DND-41 (cell line): ENCODE measurements at regions not wholly inside any gene's neighbourhood (a gene's known extent, or its start where the extent isn't known, plus 50 kb on each side); places are given as distances from the start of the nearest gene placed in this dataset.
"Not testable (repeated sequence)": the region's sequence is repeated elsewhere in the genome, so short reads cannot be mapped to it uniquely, and the experiment has no call there.

Source experiments
- ATAC-seq: fragments of 200-7000 bp; cut with Tn5 transposase; 3 replicates; pipeline ENCODE4 v1.9.1; 2021; ENCODE audit warnings: low read depth; ENCODE audit not compliant: insufficient read depth
- DNase-seq: peaks from one replicate; pipeline ENCODE4 v3.0.0-alpha.2; 2020
- H2AFZ ChIP-seq: 2 replicates; pipeline ENCODE4 v1.6.0; 2012; ENCODE audit warnings: low read depth, low read length
- H3K27ac ChIP-seq: 2 replicates; pipeline ENCODE4 v1.5.1; 2012; ENCODE audit warnings: low read length, inconsistent platforms
- H3K27me3 ChIP-seq: fragments of 200-600 bp; sonication (generic); 2 replicates; pipeline ENCODE4 v1.6.0; 2012; ENCODE audit warnings: low read length, mild to moderate bottlenecking, inconsistent platforms; ENCODE audit not compliant: insufficient read depth, poor library complexity
- H3K36me3 ChIP-seq: 2 replicates; pipeline ENCODE4 v1.5.1; 2012; ENCODE audit warnings: low read length, inconsistent platforms; ENCODE audit not compliant: insufficient read depth
- H3K4me1 ChIP-seq: 2 replicates; pipeline ENCODE4 v1.5.1; 2012; ENCODE audit warnings: mild to moderate bottlenecking, low read length; ENCODE audit not compliant: insufficient read depth
- H3K4me2 ChIP-seq: 2 replicates; pipeline ENCODE4 v1.6.0; 2012; ENCODE audit warnings: mild to moderate bottlenecking, moderate library complexity, low read length, inconsistent platforms; ENCODE audit not compliant: insufficient read depth
- H3K4me3 ChIP-seq, 2 experiments: fragments of 200-600 bp in 1 of 2; shearing (Covaris generic) in 1 of 2; 2 replicates each; pipeline ENCODE4 v1.5.1; 2012 to 2016; ENCODE audit warnings: inconsistent platforms in 2 of 2, low read length in 2 of 2, mild to moderate bottlenecking in 2 of 2, low read depth in 1 of 2, moderate library complexity in 1 of 2
- H3K79me2 ChIP-seq: 2 replicates; pipeline ENCODE4 v1.6.0; 2012; ENCODE audit warnings: low read length, inconsistent platforms; ENCODE audit not compliant: insufficient read depth
- H3K9ac ChIP-seq: 2 replicates; pipeline ENCODE4 v1.6.0; 2012; ENCODE audit warnings: low read depth, mild to moderate bottlenecking, inconsistent platforms, low read length, moderate library complexity
- H3K9me3 ChIP-seq: 2 replicates; pipeline ENCODE4 v1.5.1; 2012; ENCODE audit warnings: low read length, moderate library complexity, mild to moderate bottlenecking, inconsistent platforms; ENCODE audit not compliant: insufficient read depth, severe bottlenecking
- H4K20me1 ChIP-seq: 2 replicates; pipeline ENCODE4 v1.6.0; 2012; ENCODE audit warnings: low read length; ENCODE audit not compliant: insufficient read depth
- EZH2 ChIP-seq: IDR thresholded peaks from 3 replicates; pipeline ENCODE4 v1.6.1; 2012; ENCODE audit warnings: borderline replicate concordance, low read depth, mild to moderate bottlenecking, moderate library complexity, low read length, inconsistent platforms; ENCODE audit not compliant: severe bottlenecking
- TF ChIP-seq, protein P1 (sequence below): IDR thresholded peaks from 2 replicates; pipeline ENCODE4 v1.5.1; 2012; ENCODE audit warnings: borderline replicate concordance, low read length, moderate library complexity, mild to moderate bottlenecking; ENCODE audit not compliant: poor library complexity, severe bottlenecking; ENCODE audit errors: extremely low read depth

DNA sequence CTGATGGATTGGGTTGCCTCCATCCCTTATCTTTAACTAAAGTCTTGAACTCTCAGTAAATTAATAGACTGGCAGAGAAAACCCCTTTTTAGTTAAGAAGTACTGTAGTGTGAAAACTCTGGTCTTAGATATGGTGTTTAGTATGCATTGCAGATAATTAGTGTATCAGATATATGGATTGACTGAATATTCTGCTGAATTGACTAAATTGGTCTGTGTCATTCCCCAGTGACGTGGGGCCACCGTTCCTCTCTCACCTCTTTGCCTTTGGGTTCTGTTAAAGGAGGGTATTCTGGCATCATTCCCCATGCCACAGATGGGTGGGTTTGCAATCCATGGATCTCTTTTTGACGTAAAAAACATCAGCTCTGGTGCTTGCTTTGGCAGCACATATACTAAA is 67.1 kb upstream of the XPO1 start:
- Histone ChIP-seq H3K9me3 (no peaks in the 10 kb centered on the region), H2AFZ (no peak overlapping the region), H3K4me2 (no peak overlapping the region), H3K9ac (no peak overlapping the region), H3K36me3 (no peaks in the 10 kb centered on the region), H3K27me3 (no peaks in the 10 kb centered on the region), H3K4me3 (no peak overlapping the region), H3K79me2 (no peaks in the 10 kb centered on the region), H3K27ac (no peak overlapping the region), H4K20me1 (no peaks in the 10 kb centered on the region), H3K4me1 (no peaks in the 10 kb centered on the region)
- no peak for TF ChIP-seq EZH2
- no peak for DNase-seq
- no peak for ATAC-seq

DNA sequence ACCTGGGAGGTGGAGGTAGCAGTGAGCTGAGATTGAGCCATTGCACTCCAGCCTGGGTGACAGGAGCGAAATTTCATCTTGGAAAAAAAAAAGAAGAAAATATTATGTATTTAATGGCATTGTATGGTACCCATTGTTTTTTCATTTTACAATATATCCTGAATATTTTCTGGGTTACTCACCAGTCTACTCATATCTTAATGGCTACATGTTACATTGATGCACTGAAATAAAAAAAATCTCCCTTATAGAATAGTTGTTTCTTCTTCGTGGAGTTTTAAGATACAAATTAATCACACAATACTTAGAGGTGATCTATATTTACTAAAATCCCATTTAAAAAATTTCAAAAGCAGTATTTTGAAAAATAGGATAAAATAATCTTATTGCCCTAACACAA is 66.3 kb upstream of the XPO1 start:
- H3K79me2 ChIP-seq: no peaks in the 10 kb centered on the region
- no peaks in the 10 kb centered on the region for H3K27me3 ChIP-seq
- no peak overlapping the region for H2AFZ ChIP-seq
- no peaks in the 10 kb centered on the region for H3K9me3 ChIP-seq
- ATAC-seq: no peak
- TF ChIP-seq EZH2: no peak
- TF ChIP-seq, protein P1, sequence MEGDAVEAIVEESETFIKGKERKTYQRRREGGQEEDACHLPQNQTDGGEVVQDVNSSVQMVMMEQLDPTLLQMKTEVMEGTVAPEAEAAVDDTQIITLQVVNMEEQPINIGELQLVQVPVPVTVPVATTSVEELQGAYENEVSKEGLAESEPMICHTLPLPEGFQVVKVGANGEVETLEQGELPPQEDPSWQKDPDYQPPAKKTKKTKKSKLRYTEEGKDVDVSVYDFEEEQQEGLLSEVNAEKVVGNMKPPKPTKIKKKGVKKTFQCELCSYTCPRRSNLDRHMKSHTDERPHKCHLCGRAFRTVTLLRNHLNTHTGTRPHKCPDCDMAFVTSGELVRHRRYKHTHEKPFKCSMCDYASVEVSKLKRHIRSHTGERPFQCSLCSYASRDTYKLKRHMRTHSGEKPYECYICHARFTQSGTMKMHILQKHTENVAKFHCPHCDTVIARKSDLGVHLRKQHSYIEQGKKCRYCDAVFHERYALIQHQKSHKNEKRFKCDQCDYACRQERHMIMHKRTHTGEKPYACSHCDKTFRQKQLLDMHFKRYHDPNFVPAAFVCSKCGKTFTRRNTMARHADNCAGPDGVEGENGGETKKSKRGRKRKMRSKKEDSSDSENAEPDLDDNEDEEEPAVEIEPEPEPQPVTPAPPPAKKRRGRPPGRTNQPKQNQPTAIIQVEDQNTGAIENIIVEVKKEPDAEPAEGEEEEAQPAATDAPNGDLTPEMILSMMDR: no peak
- no peaks in the 10 kb centered on the region for H3K36me3 ChIP-seq
- no peak for DNase-seq
- no peaks in the 10 kb centered on the region for H3K4me1 ChIP-seq
- H3K4me3 ChIP-seq: no peak overlapping the region
- no peak overlapping the region for H3K4me2 ChIP-seq
- H3K9ac ChIP-seq: no peak overlapping the region
- H3K27ac ChIP-seq: no peak overlapping the region
- no peaks in the 10 kb centered on the region for H4K20me1 ChIP-seq

- not testable (repeated sequence) for H3K4me1 ChIP-seq, H3K27ac ChIP-seq, H3K27me3 ChIP-seq, DNase-seq, H3K4me2 ChIP-seq, H2AFZ ChIP-seq, H3K36me3 ChIP-seq, H3K79me2 ChIP-seq, H4K20me1 ChIP-seq, H3K4me3 ChIP-seq, H3K9ac ChIP-seq, H3K9me3 ChIP-seq, ATAC-seq
Observed at GRCh38 chr2:61598515-61599156, 60.5 kb upstream of the XPO1 start.

- Histone ChIP-seq H3K27me3 (no peaks in the 10 kb centered on the region), H4K20me1 (no peaks in the 10 kb centered on the region), H3K27ac (no peak overlapping the region), H3K79me2 (no peaks in the 10 kb centered on the region), H3K9ac (no peak overlapping the region), H3K4me1 (no peaks in the 10 kb centered on the region), H3K36me3 (no peaks in the 10 kb centered on the region), H2AFZ (no peak overlapping the region), H3K4me3 (no peak overlapping the region), H3K9me3 (no peaks in the 10 kb centered on the region), H3K4me2 (no peak overlapping the region)
- ATAC-seq (no peak), DNase-seq (no peak)
- TF ChIP-seq, protein P1: no peak
- TF ChIP-seq EZH2: no peak
Observed at GRCh38 chr2:61597300-61598289, 59.4 kb upstream of the XPO1 start.

DNA sequence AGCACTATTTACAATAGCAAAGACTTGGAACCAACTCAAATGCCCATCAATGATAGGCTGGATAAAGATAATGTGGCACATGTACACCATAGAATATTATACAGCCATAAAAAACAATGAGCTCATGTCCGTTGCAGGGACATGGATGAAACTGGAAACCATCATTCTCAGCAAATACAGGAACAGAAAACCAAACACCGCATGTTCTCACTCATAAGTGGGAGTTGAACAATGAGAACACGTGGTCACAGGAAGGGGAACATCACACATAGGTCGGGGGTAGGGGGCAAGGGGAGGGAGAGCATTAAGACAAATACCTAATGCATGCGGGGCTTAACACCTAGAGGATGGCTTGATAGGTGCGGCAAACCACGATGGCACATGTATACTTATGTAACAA is 56.0 kb upstream of the XPO1 start:
- H3K36me3 ChIP-seq, H3K4me2 ChIP-seq, H3K4me1 ChIP-seq, H4K20me1 ChIP-seq, DNase-seq, H3K27me3 ChIP-seq, ATAC-seq, H3K4me3 ChIP-seq, H2AFZ ChIP-seq, H3K27ac ChIP-seq, H3K79me2 ChIP-seq, H3K9me3 ChIP-seq, H3K9ac ChIP-seq: not testable (repeated sequence)

GRCh38 chr2:61593648-61594047 is 55.5 kb upstream of the XPO1 start:
- not testable (repeated sequence) for H3K4me3 ChIP-seq, H3K36me3 ChIP-seq, H3K9ac ChIP-seq, H3K27ac ChIP-seq, ATAC-seq, H3K4me1 ChIP-seq, H3K9me3 ChIP-seq, H2AFZ ChIP-seq, DNase-seq, H3K27me3 ChIP-seq, H4K20me1 ChIP-seq, H3K79me2 ChIP-seq, H3K4me2 ChIP-seq
